Coronary artery (tissue), 2 donors: ENCODE measurements at regions not wholly inside any gene's neighbourhood (a gene's known extent, or its start where the extent isn't known, plus 50 kb on each side); places are given as distances from the start of the nearest gene placed in this dataset.

ENCODE experiments used
- DNase-seq: peaks from one replicate; pipeline ENCODE4 v3.0.0-alpha.2; 2017; ENCODE audit warnings: low spot score
- H3K27ac ChIP-seq, 2 donors: fragments of 200-600 bp; sonication (generic); one replicate each; pipeline ENCODE4 v1.5.1; 2016 to 2019
- H3K4me3 ChIP-seq: fragments of 200-600 bp; sonication (generic); 2 replicates; pipeline ENCODE4 v1.5.1; 2016; ENCODE audit warnings: mild to moderate bottlenecking, moderate library complexity
- CTCF ChIP-seq: fragments of 200-600 bp; sonication (generic); IDR thresholded peaks from one replicate; pipeline ENCODE4 v1.5.1; 2019; ENCODE audit warnings: antibody characterized with exemption

- DNase-seq, result no peak
- H3K27ac ChIP-seq, result no peak overlapping the region
Measured at GRCh38 chr5:115394531-115394930, 98.1 kb upstream of the CCDC112 start.

DNA sequence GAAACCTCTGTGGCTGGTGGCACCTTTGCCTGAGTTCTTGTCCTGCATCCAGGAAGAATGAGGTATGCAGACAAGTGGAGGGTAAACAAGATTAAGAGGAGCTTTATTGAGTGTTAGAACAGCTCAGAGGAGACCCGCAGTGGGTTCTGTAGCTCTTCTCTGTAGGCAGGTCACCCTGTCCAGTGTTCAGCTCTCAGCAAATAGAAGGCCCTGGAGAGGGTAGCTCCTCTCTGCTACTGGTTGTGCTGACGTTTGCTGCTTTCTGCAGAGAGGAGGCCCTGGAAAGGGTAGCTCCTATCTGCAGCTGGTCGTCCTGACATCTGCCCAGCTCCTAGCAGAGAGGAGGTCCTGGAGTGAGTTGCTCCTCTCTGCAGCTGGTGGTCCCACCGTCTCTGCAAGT is 96.8 kb upstream of the CCDC112 start:
- no peak for DNase-seq
- no peak for TF ChIP-seq CTCF
- no peak overlapping the region for H3K27ac ChIP-seq
- no peak overlapping the region for H3K4me3 ChIP-seq

More at GRCh38 chr5:115394531-115394930, 98.1 kb upstream of the CCDC112 start:
- H3K4me3 ChIP-seq, result no peak overlapping the region
- TF ChIP-seq CTCF, result no peak

DNA sequence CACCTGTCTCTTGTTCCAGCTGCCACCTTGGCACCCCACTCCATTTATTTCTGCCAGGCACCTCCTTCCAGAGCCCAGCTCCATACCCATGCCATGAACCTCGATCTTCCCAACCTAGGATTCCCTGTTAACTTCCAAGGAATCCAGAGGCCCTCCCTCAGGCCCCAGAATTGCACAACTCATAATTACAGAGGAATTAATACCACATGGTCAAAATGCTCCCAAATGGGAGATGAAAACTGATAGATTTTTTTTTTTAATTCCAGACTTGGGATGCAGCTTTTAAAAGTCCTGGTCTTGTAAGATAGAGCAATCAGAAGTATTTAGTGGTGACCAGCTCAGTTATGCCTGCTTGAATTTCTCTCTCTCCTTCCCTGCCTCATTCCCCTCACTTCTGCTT is 96.2 kb upstream of the CCDC112 start:
- no peak for TF ChIP-seq CTCF
- Histone ChIP-seq H3K4me3 (no peak overlapping the region), H3K27ac (no peak overlapping the region)
- DNase-seq, result no peak

- Histone ChIP-seq H3K27ac (no peak overlapping the region), H3K4me3 (no peak overlapping the region)
- no peak for TF ChIP-seq CTCF
- DNase-seq, result no peak
Measured at GRCh38 chr5:115391780-115392179, 95.3 kb upstream of the CCDC112 start.

DNA sequence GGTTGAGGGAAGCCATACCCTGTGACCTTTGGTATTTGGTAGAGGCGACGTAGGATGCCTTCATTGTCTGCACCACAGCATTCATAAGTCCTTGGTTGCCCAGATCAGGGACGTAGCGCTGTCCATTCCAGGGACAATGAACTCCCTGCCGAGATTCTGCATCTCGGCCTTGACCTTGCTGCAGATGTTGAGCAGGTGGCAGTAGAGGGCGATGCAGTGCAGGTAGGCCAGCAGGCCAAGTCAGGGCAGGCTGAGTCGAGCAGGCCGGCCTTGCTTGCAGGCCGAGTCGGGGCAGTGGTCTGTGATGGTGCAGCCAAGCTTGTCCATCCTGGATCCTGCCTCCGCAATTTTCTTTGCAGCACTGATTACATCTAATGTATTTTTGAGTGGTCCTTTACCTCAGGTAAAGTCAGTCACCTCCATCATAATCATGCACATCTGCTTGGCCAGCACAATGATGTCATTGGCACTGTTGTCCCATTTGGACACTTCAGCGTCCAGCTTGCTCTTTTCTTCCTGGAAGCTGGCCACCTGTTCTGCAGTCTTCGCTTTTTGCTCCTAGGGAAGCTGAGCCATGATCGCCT is 93.4 kb upstream of the CCDC112 start:
- no peak overlapping the region for H3K27ac ChIP-seq
- no peak for DNase-seq
- H3K4me3 ChIP-seq, result no peak overlapping the region
- no peak for TF ChIP-seq CTCF

DNA sequence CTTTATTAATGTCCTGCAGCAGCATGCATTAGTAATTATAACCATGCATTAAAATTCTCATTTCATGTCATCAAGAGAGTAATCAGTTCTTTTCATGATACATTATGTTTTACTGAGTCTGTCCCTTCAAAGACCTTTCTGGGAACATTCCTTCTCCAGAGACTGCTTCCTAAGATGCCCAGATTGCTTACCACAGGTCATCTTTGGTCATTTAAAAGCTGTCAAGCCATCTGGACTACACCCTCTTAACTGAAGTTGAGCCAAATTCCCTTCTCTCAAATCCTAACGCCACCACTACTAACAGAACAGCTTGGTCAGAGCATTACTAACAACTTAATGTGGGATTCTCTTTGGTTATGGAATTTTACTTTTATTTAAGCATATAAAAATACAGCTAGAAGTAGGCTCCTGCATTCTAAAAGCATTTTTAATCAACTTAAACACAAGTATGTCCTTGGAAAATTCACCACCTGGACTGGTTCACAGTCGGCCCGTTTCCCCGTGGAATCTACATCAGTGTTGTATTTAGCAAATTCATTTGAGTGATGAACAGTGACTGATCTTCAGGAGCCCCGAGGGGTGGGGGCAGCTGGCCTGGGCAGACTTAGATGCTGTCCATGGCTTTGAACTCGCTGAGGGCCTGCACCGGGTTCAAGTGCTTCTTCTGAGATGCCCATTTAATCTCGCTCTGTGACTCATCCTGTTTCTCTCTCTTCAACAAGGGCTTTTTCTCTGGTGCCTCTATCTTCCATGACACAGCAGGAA is 92.8 kb upstream of the CCDC112 start:
- no peak overlapping the region for H3K27ac ChIP-seq
- no peak for TF ChIP-seq CTCF
- DNase-seq, result no peak
- no peak overlapping the region for H3K4me3 ChIP-seq

DNA sequence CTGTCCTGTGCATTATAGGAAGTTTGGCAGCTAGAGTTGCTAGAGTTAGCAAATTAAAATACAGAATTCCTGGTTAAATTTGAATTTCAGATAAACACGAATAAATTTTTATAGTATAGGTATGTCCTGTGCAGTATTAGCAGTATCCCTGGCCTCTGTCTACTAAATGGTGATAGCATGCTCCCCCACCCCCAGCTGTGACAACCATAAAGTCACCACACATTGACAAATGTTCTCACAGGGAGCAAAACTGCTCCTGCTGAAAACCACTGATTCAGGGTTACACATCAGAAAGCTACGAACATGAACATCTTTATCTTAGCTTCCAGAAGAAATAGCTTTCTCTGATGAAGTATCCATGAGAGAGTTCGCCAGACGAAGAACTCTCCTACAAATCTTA is 91.8 kb upstream of the CCDC112 start:
- no peak for TF ChIP-seq CTCF
- no peak for DNase-seq
- no peak overlapping the region for H3K27ac ChIP-seq

More for the DNA sequence above, 91.8 kb upstream of the CCDC112 start:
- no peak overlapping the region for H3K4me3 ChIP-seq
